Germinal center (tissue), 1 donor: ENCODE measurements at regions not wholly inside any gene's neighbourhood (a gene's known extent, or its start where the extent isn't known, plus 50 kb on each side); places are given as distances from the start of the nearest gene placed in this dataset.

Source experiments
- DNase-seq: peaks from one replicate; pipeline ENCODE4 v3.0.0; 2012; ENCODE audit warnings: mixed read lengths, low spot score

GRCh38 chr10:78186572-78186971 is 152.9 kb downstream of the RPS24 start:
- no peak for DNase-seq

GRCh38 chr10:78187371-78187770 is 153.7 kb downstream of the RPS24 start:
- DNase-seq, result no peak

DNA sequence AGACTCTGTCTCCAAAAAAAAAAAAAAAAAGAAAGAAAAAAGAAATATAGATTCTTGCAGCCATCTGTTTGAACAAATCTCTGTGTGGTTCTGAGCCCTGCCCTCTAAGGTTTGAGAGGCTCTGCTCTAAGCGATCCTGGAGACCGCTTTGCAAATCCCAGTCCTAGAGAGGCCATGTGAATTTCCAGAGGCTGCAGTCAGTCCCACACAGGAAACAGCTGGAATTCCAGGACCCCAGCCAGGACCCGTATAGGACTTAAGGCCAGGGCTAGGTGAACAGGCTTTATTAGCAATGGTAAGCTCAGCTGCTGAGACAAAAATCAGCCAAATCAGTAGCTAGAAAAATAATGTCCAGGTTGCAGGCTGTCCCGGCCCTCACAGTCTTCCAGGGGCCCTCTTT is 154.8 kb downstream of the RPS24 start:
- DNase-seq, result no peak

DNA sequence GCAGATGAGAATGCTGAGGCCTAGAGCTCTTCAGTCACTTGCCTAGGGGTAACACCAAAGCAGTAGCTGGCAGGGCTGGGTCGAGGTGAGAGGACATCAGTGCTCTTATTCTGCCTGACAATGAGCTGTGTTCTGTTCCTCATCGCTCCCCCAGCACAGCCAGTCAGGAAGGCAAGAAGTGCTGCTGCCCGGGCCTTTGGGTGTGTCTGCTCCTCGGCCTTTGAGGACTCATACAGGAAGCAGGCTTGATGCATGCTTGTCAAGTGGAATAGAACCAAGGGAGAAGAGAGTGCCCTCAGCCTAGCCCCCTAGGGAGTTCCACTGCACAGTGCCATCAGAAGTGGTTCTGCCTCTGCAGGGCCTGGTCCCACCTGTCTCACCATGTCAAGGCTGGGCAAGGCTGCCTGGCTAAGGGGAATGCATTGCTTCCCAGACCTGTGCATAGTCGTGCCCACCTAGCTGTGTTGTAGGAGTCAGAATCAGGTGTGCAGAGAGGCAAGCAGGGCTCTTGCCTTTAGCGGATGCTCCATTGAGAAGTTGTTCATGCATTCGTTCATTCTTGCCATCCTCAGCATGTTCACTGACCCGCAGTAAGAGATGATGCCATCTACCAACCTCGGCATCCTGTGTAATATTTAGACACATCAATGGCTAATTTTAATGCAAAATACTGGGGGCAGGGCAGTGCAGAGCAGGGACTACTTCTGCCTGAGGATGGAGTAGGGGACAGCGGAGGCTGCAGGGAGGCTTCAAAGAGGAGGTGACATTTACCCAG is 156.6 kb downstream of the RPS24 start:
- DNase-seq, result no peak

DNA sequence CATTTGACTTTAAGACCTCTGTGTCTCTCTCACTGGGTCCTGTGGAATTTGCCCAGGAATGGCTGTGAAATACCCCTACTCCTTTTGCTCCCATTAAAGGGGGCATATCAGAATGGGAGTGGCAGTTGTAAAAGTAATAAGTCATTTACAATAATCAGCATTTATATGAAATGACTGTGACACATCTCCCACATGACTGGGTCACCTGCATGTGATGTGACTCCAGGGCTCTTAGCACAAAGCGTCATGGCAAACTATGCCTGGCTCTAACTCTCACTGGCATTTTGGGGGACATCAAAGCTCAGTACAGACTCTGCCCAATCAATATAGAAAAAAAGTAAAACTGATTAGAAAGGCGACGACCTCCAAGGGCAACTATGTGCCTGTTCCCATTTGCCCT is 157.6 kb downstream of the RPS24 start:
- DNase-seq, result no peak

DNA sequence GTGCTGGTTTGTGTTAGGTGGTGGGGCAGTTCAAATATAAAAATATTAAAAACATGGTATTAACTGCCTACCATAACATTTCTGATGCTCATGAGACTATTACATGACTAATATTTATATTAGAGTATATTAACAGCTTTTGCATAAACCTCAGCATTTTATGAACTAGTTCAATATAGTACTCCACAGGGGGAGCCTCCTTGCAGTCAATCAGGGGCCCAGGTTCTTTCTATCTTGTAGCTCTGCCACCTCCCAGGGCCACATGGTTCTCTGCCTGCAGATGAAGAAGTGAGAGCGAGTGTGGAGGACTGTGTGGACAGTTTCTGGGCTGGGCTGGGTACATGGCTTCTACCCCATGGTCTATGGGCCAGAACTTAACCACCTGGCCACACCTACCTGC is 159.5 kb downstream of the RPS24 start:
- DNase-seq, result no peak

DNA sequence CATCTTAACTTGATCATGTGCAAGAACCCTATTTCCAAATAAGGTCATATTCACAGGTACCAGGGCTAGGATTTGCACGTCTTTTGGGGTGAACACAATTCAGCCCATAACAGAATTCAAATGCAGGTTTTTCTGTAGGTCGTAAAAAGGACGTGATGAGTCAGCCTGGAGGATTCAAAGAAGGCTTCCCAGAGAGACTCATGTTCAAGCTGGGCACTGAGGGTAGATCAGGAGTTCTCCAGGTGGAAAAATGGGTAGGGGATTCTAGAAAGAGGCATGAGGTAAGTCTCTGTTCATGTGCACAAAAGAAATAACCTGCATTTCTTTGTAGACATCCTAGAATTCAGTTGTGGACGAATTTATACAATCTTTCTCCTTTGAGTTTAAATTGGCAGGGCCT is 160.4 kb downstream of the RPS24 start:
- no peak for DNase-seq

GRCh38 chr10:78194539-78195402 is 161.1 kb downstream of the RPS24 start:
- no peak for DNase-seq

- no peak for DNase-seq
Observed at GRCh38 chr10:78196396-78196795, 162.7 kb downstream of the RPS24 start.

GRCh38 chr10:78196964-78197363 is 163.3 kb downstream of the RPS24 start:
- no peak for DNase-seq

DNA sequence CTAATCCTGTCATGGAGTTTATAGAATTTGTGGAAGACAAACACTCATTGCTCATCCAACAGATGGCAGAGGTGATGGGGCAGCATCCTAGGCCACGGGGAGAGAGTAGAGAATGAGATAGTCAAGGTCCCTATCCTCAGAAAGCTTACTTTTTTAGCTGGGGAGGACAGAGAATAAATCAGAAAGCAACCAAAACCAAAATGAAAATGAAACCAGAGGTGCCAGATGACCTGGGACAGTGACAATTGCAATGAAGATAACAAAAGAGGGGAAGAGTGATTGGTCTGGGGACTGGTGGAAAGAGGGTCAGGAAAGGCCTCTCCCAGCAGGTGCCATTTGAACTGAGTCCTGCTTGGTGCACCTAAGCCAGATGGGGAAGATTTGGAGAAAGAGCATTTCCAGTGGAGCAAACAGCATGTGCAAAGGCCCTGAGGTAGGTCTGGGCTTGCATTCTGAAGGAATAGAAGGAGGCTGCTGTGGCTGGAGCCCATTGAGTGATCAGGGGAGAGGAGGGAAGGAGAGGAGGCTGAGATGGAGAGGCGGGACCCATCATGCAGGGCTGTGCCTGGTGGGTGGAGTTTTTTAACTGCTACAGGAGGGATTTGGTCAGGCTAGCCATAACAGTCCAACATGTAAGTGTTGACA is 164.1 kb downstream of the RPS24 start:
- DNase-seq, result no peak

DNA sequence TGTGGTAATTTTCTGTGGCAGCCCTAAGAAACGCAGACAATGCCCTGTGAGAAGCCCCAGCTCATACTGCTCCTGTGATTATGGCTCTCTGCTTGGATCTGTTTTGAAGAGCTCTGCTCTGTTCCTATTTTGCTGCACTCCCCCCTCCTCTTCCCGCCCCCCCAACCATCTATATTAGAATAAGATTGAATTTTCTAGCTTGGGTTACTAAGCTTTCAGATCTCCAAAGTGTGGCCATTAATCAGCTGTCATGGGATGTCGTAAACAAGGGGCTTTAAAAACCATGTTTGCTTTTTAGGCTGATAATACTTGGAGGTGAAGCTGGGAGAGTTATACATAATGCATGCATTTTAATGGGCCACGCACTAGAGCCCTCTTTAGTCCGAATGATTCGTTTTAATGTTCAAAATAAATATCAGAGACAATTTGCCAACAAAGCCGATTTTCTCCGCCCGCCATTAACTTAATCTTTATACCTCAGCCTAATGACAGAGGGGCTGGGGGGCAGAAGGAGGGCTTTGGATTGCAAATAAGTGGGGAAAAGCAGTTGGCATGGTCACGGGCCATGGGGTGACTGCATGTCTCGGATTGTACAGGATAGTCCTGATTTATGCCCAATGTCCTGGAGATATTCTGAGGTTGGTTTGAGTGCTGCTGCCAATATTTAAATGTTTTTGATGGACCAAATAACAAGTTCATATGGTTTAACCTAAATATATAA is 165.5 kb downstream of the RPS24 start:
- DNase-seq, result no peak

- DNase-seq, result no peak
Observed at GRCh38 chr10:78199759-78200158, 166.1 kb downstream of the RPS24 start.

DNA sequence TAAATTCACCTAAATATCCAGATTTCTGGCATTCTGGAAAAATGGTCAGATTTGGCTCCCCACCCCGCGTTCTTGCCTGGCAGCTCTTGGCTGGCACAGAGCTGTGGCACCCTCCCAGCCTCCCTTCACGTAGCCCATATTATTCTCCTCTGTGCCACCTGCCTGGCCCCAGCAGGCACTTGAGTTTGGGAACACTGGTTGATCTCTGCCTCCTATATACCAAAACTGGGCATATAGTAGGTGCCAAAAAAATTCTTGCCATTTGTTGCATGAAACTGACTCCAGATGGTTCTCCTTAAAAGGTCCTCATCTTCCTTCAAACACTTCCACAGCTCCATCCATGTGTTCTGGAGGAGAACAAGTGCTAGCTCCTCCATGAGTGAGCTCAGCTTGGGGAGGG is 167.0 kb downstream of the RPS24 start:
- no peak for DNase-seq

DNA sequence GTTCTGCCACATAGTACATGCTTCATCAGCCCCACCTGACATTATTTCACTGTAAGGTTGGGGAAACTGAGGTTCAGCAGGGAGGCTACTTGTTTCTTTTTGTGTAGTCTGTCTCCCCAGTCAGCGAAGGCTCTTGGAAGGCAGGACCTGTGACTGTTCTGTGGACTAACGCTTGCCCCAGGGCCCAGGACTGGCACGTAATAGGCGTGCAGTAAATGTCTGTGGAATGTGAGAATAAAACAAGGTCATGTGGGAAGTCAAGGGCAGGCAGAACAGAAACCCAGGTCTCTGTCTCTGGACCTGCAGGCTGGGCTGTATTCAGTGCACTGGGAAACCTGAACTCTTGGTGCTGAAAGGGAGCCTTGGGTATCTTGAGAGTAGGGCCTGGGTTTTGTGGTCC is 168.7 kb downstream of the RPS24 start:
- no peak for DNase-seq

DNA sequence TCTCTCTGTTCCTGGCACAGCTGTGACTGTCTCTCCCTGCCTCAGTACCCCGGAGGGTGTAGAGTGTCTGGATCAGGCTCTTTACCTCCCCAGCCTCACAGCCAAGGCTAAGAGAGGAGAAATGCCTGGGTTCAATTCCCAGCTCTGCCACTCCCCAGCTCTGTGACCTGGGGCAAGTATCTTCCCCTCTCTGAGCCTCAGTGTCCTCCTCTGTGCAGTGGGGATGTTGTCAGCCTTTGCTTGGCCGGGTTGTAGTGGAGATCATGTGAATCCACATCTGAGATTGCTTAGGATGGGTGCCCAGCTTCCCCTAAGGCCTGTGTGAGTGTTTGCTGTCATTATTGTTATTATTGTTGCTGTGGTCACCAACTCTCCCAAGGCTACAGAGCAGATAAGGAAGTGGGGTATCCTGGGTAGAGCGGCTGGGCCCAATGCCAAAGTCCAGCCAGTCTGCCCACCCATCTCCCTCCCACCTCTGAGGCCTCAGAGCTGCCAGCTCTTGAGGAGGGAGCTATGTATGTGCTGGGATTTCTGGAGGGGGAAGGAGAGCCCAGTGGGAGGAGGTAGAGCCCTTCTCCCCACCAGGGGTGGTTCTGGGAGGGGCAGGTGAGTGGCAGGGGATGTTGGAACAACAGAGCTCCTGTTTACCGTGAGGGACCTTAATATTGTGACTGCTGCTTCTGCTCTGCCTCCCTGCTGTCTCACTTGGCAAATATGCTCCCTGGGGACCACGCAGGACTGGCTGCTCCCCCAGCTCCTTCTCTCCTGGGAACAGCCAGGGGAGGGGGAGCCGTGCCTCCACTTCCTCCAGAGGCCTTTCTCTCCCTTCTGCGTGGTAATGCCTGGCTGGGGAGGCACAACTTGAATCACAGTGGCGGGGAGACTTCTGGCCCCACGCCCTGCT is 170.5 kb downstream of the RPS24 start:
- DNase-seq, result no peak

DNA sequence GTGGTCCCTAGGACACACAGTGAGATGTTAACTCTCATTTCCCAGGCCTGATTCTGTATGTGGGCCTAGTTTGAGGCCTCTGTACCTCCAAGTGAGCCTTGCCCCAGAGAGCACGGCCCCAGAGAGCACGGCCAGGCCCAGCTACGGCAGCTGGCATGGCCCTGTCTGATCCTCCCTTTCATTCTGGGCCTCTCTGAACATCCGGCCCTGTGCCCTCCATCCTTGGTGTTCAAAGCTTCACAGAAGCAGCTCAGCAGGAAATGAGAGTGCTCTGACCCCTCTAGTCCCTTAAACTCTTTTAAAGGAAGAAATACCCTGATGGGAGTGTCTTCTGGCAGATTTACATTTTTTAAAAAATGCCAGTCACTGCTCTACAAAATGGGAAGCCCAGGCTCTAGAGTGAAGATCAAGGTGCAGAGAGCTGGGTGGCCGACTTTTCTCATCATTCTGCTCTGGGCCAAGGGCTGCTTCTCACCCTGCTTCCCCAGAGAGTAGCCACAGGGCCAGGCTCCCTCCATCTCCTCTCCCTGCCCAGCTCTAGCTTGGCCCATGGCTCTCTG is 171.9 kb downstream of the RPS24 start:
- no peak for DNase-seq

DNA sequence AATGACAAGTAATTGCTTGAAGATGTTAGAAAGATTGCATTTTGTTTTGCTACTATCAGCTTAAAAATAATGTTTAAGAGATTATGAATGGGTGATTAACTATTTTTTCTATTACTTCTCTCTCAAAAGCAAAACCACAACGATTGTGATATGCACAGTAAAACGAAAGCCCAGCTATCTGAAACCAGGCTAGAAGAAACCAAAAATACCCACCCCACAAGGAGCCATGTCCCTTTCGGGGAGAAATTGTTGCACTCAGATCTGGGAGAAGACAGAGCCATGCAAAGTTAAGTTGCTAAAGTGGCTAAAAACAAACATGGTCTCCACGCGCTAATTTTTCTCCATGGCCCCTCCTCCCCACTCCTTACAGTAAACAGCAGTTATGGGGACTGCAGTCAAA is 173.6 kb downstream of the RPS24 start:
- DNase-seq, result no peak

DNA sequence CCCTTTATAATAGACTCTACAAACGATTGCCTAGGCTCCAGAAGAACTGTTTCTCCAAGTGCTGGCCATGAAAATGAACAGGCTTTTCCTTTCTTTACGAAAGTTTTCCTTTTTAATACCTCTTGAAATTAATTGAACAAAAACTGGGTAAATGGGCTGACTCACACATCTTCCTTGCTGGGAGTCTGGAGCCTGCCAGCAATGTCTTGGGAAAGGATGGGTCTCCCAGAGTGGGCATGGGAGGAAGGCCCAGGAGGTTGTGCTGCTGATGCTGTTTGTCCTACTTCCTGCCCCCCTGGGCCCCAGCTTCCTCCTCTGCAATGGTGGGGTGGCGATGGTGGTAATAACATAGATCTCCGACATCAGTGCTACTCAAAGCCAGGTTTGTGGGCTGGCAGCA is 174.1 kb downstream of the RPS24 start:
- DNase-seq, result no peak

GRCh38 chr10:78209970-78210369 is 176.3 kb downstream of the RPS24 start:
- no peak for DNase-seq

GRCh38 chr10:78210548-78210947 is 176.9 kb downstream of the RPS24 start:
- no peak for DNase-seq
